Endodermal cell (in vitro differentiated cells): ENCODE measurements at regions not wholly inside any gene's neighbourhood (a gene's known extent, or its start where the extent isn't known, plus 50 kb on each side); places are given as distances from the start of the nearest gene placed in this dataset.
A peak's percentile ranks its signal among the peaks of the same experiment; 100 is the strongest.

Experiments used
- DNase-seq: peaks from one replicate; pipeline ENCODE4 v3.0.0-alpha.2; 2017
- H3K27ac ChIP-seq: 2 replicates; pipeline ENCODE4 v1.5.1; 2013; ENCODE audit warnings: mild to moderate bottlenecking, low read depth, low read length, moderate library complexity
- H3K27me3 ChIP-seq: 2 replicates; pipeline ENCODE4 v1.6.1; 2013; ENCODE audit warnings: mild to moderate bottlenecking, low read length, moderate library complexity; ENCODE audit not compliant: insufficient read depth, control insufficient read depth, poor library complexity, severe bottlenecking
- H3K36me3 ChIP-seq: 2 replicates; pipeline ENCODE4 v1.7.0; 2013; ENCODE audit warnings: mild to moderate bottlenecking, low read length, moderate library complexity; ENCODE audit not compliant: control insufficient read depth, insufficient read depth
- H3K4me1 ChIP-seq: one replicate; pipeline ENCODE4 v1.7.0; 2013; ENCODE audit warnings: low read length; ENCODE audit not compliant: control insufficient read depth, insufficient read depth
- H3K4me3 ChIP-seq: 2 replicates; pipeline ENCODE4 v1.5.1; 2013; ENCODE audit warnings: mild to moderate bottlenecking, low read length, moderate library complexity
- H3K9ac ChIP-seq: 2 replicates; pipeline ENCODE4 v1.6.1; 2013; ENCODE audit warnings: mild to moderate bottlenecking, low read length, moderate library complexity; ENCODE audit not compliant: poor library complexity, severe bottlenecking; ENCODE audit errors: extremely low read depth
- H3K9me3 ChIP-seq: 2 replicates; pipeline ENCODE4 v1.6.1; 2013; ENCODE audit warnings: mild to moderate bottlenecking, low read length, moderate library complexity; ENCODE audit not compliant: control insufficient read depth
- H3K27ac Mint-ChIP-seq: 2 replicates; pipeline ENCODE4 v1.8.0; 2020; ENCODE audit warnings: mixed read lengths
- H3K27me3 Mint-ChIP-seq: 2 replicates; pipeline ENCODE4 v1.8.0; 2021; ENCODE audit warnings: mild to moderate bottlenecking, mixed read lengths; ENCODE audit not compliant: insufficient read depth
- H3K36me3 Mint-ChIP-seq: 2 replicates; pipeline ENCODE4 v1.8.0; 2020; ENCODE audit warnings: low read depth, mixed read lengths
- H3K4me1 Mint-ChIP-seq: 2 replicates; pipeline ENCODE4 v1.8.0; 2020; ENCODE audit warnings: mixed read lengths
- H3K4me3 Mint-ChIP-seq: 2 replicates; pipeline ENCODE4 v1.8.0; 2020; ENCODE audit warnings: mild to moderate bottlenecking, moderate library complexity, mixed read lengths
- H3K9me3 Mint-ChIP-seq: 2 replicates; pipeline ENCODE4 v1.8.0; 2020; ENCODE audit warnings: mild to moderate bottlenecking, mixed read lengths
- CTCF ChIP-seq: fragments of 200-600 bp; sonication (generic); conservative IDR thresholded peaks from 2 replicates; pipeline ENCODE4 v1.5.0; 2021; ENCODE audit warnings: antibody characterized with exemption, mild to moderate bottlenecking
- WGBS, 2 experiments: methylation state at CpG; one replicate each; pipeline versions ENCODE4 v1.1.5 to v1.1.7; 2013; ENCODE audit warnings: missing lambda C conversion rate in 2 of 2, mixed read lengths in 1 of 2; ENCODE audit not compliant: insufficient coverage in 1 of 2, insufficient read length in 1 of 2; 5-methylcytosine and 5-hydroxymethylcytosine counted together

- H3K4me1 ChIP-seq: peaks cover 21% of the 10 kb centered on the region
- no peaks in the 10 kb centered on the region for H3K9me3 ChIP-seq
- no peak overlapping the region for H3K4me3 Mint-ChIP-seq
- H3K9me3 Mint-ChIP-seq: no peaks in the 10 kb centered on the region
- TF ChIP-seq CTCF: no peak
- no peak overlapping the region for H3K9ac ChIP-seq
- no peaks in the 10 kb centered on the region for H3K36me3 Mint-ChIP-seq
- H3K36me3 ChIP-seq: no peaks in the 10 kb centered on the region
- peaks cover 51% of the 10 kb centered on the region for H3K27me3 ChIP-seq
- peaks cover 57% of the 10 kb centered on the region for H3K4me1 Mint-ChIP-seq
- peaks cover 86% of the 10 kb centered on the region for H3K27me3 Mint-ChIP-seq
- no peak overlapping the region for H3K4me3 ChIP-seq
- H3K27ac ChIP-seq: peak overlapping the region; percentile 33
- no peak for DNase-seq
- H3K27ac Mint-ChIP-seq: no peak overlapping the region
- WGBS, 2 experiments: 67 to 80% methylated on average over 1 to 5 of the region's 6 CpGs
Observed at GRCh38 chr12:13745111-13745860, 236.1 kb downstream of the GRIN2B start.

GRCh38 chr12:13744561-13744960, 236.8 kb downstream of the GRIN2B start:
- Histone ChIP-seq H3K4me3 (no peak overlapping the region), H3K9ac (no peak overlapping the region), H3K27me3 (peaks cover 51% of the 10 kb centered on the region), H3K36me3 (no peaks in the 10 kb centered on the region), H3K4me1 (peaks cover 17% of the 10 kb centered on the region), H3K27ac (peak overlapping the region; percentile 33), H3K9me3 (no peaks in the 10 kb centered on the region)
- no peak overlapping the region for H3K27ac Mint-ChIP-seq
- no peaks in the 10 kb centered on the region for H3K9me3 Mint-ChIP-seq
- 85 to 86% methylated on average over 4 to 9 of the region's 9 CpGs for WGBS, 2 experiments
- TF ChIP-seq CTCF: no peak
- peaks cover 86% of the 10 kb centered on the region for H3K27me3 Mint-ChIP-seq
- peaks cover 52% of the 10 kb centered on the region for H3K4me1 Mint-ChIP-seq
- H3K36me3 Mint-ChIP-seq: no peaks in the 10 kb centered on the region
- no peak for DNase-seq
- H3K4me3 Mint-ChIP-seq: no peak overlapping the region

- Histone ChIP-seq H3K27me3 (peaks cover 27% of the 10 kb centered on the region), H3K4me1 (peaks cover under 1% of the 10 kb centered on the region), H3K9ac (no peak overlapping the region), H3K4me3 (no peak overlapping the region), H3K27ac (peak overlapping the region; percentile 12), H3K9me3 (no peaks in the 10 kb centered on the region), H3K36me3 (no peaks in the 10 kb centered on the region)
- H3K36me3 Mint-ChIP-seq: no peaks in the 10 kb centered on the region
- H3K4me3 Mint-ChIP-seq: no peak overlapping the region
- peaks cover 90% of the 10 kb centered on the region for H3K27me3 Mint-ChIP-seq
- H3K27ac Mint-ChIP-seq: no peak overlapping the region
- peaks cover 12% of the 10 kb centered on the region for H3K4me1 Mint-ChIP-seq
- TF ChIP-seq CTCF: no peak
- no peaks in the 10 kb centered on the region for H3K9me3 Mint-ChIP-seq
- WGBS, 2 experiments: 66 to 76% methylated on average over 5 of the region's 6 CpGs
- no peak for DNase-seq
Observed at GRCh38 chr12:13740149-13740545, 241.3 kb downstream of the GRIN2B start.
